Muscle of leg (tissue), 3 donors: ENCODE measurements at regions not wholly inside any gene's neighbourhood (a gene's known extent, or its start where the extent isn't known, plus 50 kb on each side); places are given as distances from the start of the nearest gene placed in this dataset.

Source experiments
- DNase-seq: peaks from one replicate; pipeline ENCODE4 v3.0.0; 2013
- H3K27ac ChIP-seq: one replicate; pipeline ENCODE4 v1.5.1; 2013; ENCODE audit warnings: mild to moderate bottlenecking, low read length, control low read depth
- H3K27me3 ChIP-seq: one replicate; pipeline ENCODE4 v1.6.1; 2013; ENCODE audit warnings: low read length; ENCODE audit not compliant: control insufficient read depth, insufficient read depth
- H3K36me3 ChIP-seq: one replicate; pipeline ENCODE4 v1.6.1; 2013; ENCODE audit warnings: low read length; ENCODE audit not compliant: control insufficient read depth, insufficient read depth
- H3K4me1 ChIP-seq: one replicate; pipeline ENCODE4 v1.6.1; 2013; ENCODE audit warnings: low read length; ENCODE audit not compliant: control insufficient read depth, insufficient read depth
- H3K4me3 ChIP-seq: one replicate; pipeline ENCODE4 v1.5.1; 2013; ENCODE audit warnings: low read length, control low read depth
- H3K9me3 ChIP-seq: replicated peaks from 2 replicates; pipeline ENCODE4 v1.6.1; 2013; ENCODE audit warnings: low read depth, low read length; ENCODE audit not compliant: control insufficient read depth
- WGBS: methylation state at CpG from one replicate; pipeline ENCODE4 v1.1.5; 2013; ENCODE audit warnings: missing lambda C conversion rate; ENCODE audit not compliant: insufficient coverage; 5-methylcytosine and 5-hydroxymethylcytosine counted together

- H3K36me3 ChIP-seq = no peaks in the 10 kb centered on the region
- H3K9me3 ChIP-seq = no peaks in the 10 kb centered on the region
- DNase-seq = no peak
- 95% methylated on average over 4 of the region's 10 CpGs for WGBS
- no peaks in the 10 kb centered on the region for H3K4me1 ChIP-seq
- no peak overlapping the region for H3K27ac ChIP-seq
- H3K27me3 ChIP-seq = no peaks in the 10 kb centered on the region
- no peak overlapping the region for H3K4me3 ChIP-seq
Measured at GRCh38 chr14:71336489-71337192, 429.4 kb downstream of the PCNX1 start.

- no peaks in the 10 kb centered on the region for H3K9me3 ChIP-seq
- 72% methylated on average over 3 of the region's 4 CpGs for WGBS
- no peak overlapping the region for H3K27ac ChIP-seq
- no peak overlapping the region for H3K4me3 ChIP-seq
- no peaks in the 10 kb centered on the region for H3K36me3 ChIP-seq
- H3K27me3 ChIP-seq = no peaks in the 10 kb centered on the region
- H3K4me1 ChIP-seq = no peaks in the 10 kb centered on the region
- no peak for DNase-seq
Measured at GRCh38 chr14:71338153-71338552, 430.9 kb downstream of the PCNX1 start.

- H3K27ac ChIP-seq = no peak overlapping the region
- 90% methylated on average over 2 of the region's 6 CpGs for WGBS
- no peaks in the 10 kb centered on the region for H3K27me3 ChIP-seq
- H3K4me1 ChIP-seq = no peaks in the 10 kb centered on the region
- H3K4me3 ChIP-seq = no peak overlapping the region
- no peak for DNase-seq
- H3K36me3 ChIP-seq = no peaks in the 10 kb centered on the region
- no peaks in the 10 kb centered on the region for H3K9me3 ChIP-seq
Measured at GRCh38 chr14:71339650-71340415, 432.6 kb downstream of the PCNX1 start.

GRCh38 chr14:71341156-71341555 is 433.9 kb downstream of the PCNX1 start:
- DNase-seq = no peak
- no peaks in the 10 kb centered on the region for H3K9me3 ChIP-seq
- H3K4me3 ChIP-seq = no peak overlapping the region
- WGBS = no CpG with 5 or more reads among the region's 3 CpGs
- H3K36me3 ChIP-seq = no peaks in the 10 kb centered on the region
- H3K27me3 ChIP-seq = no peaks in the 10 kb centered on the region
- no peaks in the 10 kb centered on the region for H3K4me1 ChIP-seq
- no peak overlapping the region for H3K27ac ChIP-seq

GRCh38 chr14:71343724-71344123 is 436.5 kb downstream of the PCNX1 start:
- Histone ChIP-seq H3K27me3 (no peaks in the 10 kb centered on the region), H3K36me3 (no peaks in the 10 kb centered on the region), H3K27ac (no peak overlapping the region), H3K9me3 (no peaks in the 10 kb centered on the region), H3K4me1 (no peaks in the 10 kb centered on the region), H3K4me3 (no peak overlapping the region)
- WGBS = no CpG with 5 or more reads among the region's 3 CpGs
- DNase-seq = peak; percentile 32

GRCh38 chr14:71344506-71344905 is 437.2 kb downstream of the PCNX1 start:
- H3K4me1 ChIP-seq = no peaks in the 10 kb centered on the region
- no peak for DNase-seq
- no peak overlapping the region for H3K4me3 ChIP-seq
- no peaks in the 10 kb centered on the region for H3K9me3 ChIP-seq
- no peaks in the 10 kb centered on the region for H3K27me3 ChIP-seq
- no peaks in the 10 kb centered on the region for H3K36me3 ChIP-seq
- H3K27ac ChIP-seq = no peak overlapping the region
- WGBS = 86% methylated on average over 6 of the region's 8 CpGs

GRCh38 chr14:71346685-71347084 is 439.4 kb downstream of the PCNX1 start:
- Histone ChIP-seq H3K4me3 (no peak overlapping the region), H3K27me3 (no peaks in the 10 kb centered on the region), H3K4me1 (no peaks in the 10 kb centered on the region), H3K9me3 (no peaks in the 10 kb centered on the region), H3K27ac (no peak overlapping the region), H3K36me3 (no peaks in the 10 kb centered on the region)
- DNase-seq = no peak
- 100% methylated on average over 1 of the region's 5 CpGs for WGBS

GRCh38 chr14:71348394-71348793 is 441.1 kb downstream of the PCNX1 start:
- H3K27ac ChIP-seq = no peak overlapping the region
- no peak overlapping the region for H3K4me3 ChIP-seq
- no peaks in the 10 kb centered on the region for H3K36me3 ChIP-seq
- no peak for DNase-seq
- no CpG with 5 or more reads among the region's 2 CpGs for WGBS
- no peaks in the 10 kb centered on the region for H3K4me1 ChIP-seq
- H3K9me3 ChIP-seq = no peaks in the 10 kb centered on the region
- H3K27me3 ChIP-seq = no peaks in the 10 kb centered on the region

- 100% methylated on average over 1 of the region's 4 CpGs for WGBS
- no peak for DNase-seq
- H3K4me1 ChIP-seq = no peaks in the 10 kb centered on the region
Measured at GRCh38 chr14:71348817-71349216, 441.6 kb downstream of the PCNX1 start.

GRCh38 chr14:71354142-71354541 is 446.9 kb downstream of the PCNX1 start:
- whole genome bisulfite sequencing = 90% methylated on average over 2 of the region's 8 CpGs
- no peak overlapping the region for H3K4me3 ChIP-seq
- peaks cover 3% of the 10 kb centered on the region for H3K4me1 ChIP-seq
- H3K27me3 ChIP-seq = no peaks in the 10 kb centered on the region
- DNase-seq = no peak
- H3K9me3 ChIP-seq = no peaks in the 10 kb centered on the region
- no peak overlapping the region for H3K27ac ChIP-seq
- no peaks in the 10 kb centered on the region for H3K36me3 ChIP-seq

More at GRCh38 chr14:71348817-71349216, 441.6 kb downstream of the PCNX1 start:
- no peaks in the 10 kb centered on the region for H3K9me3 ChIP-seq
- H3K27ac ChIP-seq = no peak overlapping the region
- no peaks in the 10 kb centered on the region for H3K27me3 ChIP-seq
- no peak overlapping the region for H3K4me3 ChIP-seq
- H3K36me3 ChIP-seq = no peaks in the 10 kb centered on the region
